K562 (cell line): ENCODE measurements at regions not wholly inside any gene's neighbourhood (a gene's known extent, or its start where the extent isn't known, plus 50 kb on each side); places are given as distances from the start of the nearest gene placed in this dataset.

Source experiments
- ATAC-seq: fragments of 200-7000 bp; cut with Tn5 transposase; 3 replicates; pipeline ENCODE4 v1.9.1; 2020; ENCODE audit warnings: moderate library complexity
- BruUV-seq: library from RNA; stranded (reverse); fragments of 400-500 nt; replicated peaks from 2 replicates; lab custom pipeline; 2021; lab: Mats Ljungman, UMichigan
- CTCF ChIA-PET: fragments of 300-600 bp; formaldehyde crosslinking; extraction: SDS; loops from one replicate; lab custom pipeline; 2021; ENCODE audit warnings: low intra/inter-chr PET ratio; lab: Yijun Ruan, JAX
- POLR2A ChIA-PET: fragments of 300-600, 350-650 bp; sonication (Branson Sonifier 250); formaldehyde crosslinking; extraction: SDS; loops from one replicate; lab custom pipeline; 2021; ENCODE audit warnings: antibody characterized with exemption, inconsistent platforms; lab: Yijun Ruan, JAX
- DNase-seq, 4 experiments: peaks; one replicate each; pipeline versions ENCODE4 v3.0.0 to v3.0.0-alpha.2; 2011 to 2018; ENCODE audit warnings: low spot score in 3 of 4, mixed read lengths in 3 of 4; ENCODE audit errors: extremely low read depth in 1 of 4
- FAIRE-seq: peaks from 2 replicates; lab custom pipeline; 2011; peaks lifted over from hg19 to GRCh38; lab: Jason Lieb, UNC
- H2AFZ ChIP-seq: 2 replicates; pipeline ENCODE4 v1.6.0; 2011; ENCODE audit warnings: low read depth, low read length, control low read depth, inconsistent platforms
- H3K27ac ChIP-seq: fragments of 200-600 bp; 3 replicates; pipeline ENCODE4 v1.8.0; 2011; ENCODE audit warnings: low read depth, mild to moderate bottlenecking, control low read depth, inconsistent platforms, low read length, moderate library complexity, mixed read lengths; ENCODE audit errors: extremely low read depth
- H3K27me3 ChIP-seq, 2 experiments: fragments of 300-600 bp in 1 of 2; 2 replicates in 1 of 2; 3 replicates in 1 of 2; pipeline versions ENCODE4 v1.6.0 to v1.8.0; 2011; ENCODE audit warnings: inconsistent platforms in 2 of 2, low read length in 2 of 2, mild to moderate bottlenecking in 1 of 2, mixed read lengths in 1 of 2, moderate library complexity in 1 of 2; ENCODE audit not compliant: control insufficient read depth in 2 of 2, insufficient read depth in 2 of 2
- H3K36me3 ChIP-seq: fragments of 300-600 bp; 3 replicates; pipeline ENCODE4 v1.8.0; 2011; ENCODE audit warnings: mild to moderate bottlenecking, low read length, inconsistent platforms; ENCODE audit not compliant: control insufficient read depth, insufficient read depth
- H3K4me1 ChIP-seq, 2 experiments: fragments of 200-600 bp in 1 of 2; replicated peaks in 1 of 2; 2 replicates in 1 of 2; 3 replicates in 1 of 2; pipeline versions ENCODE4 v1.5.1 to v1.8.0; 2011; ENCODE audit warnings: inconsistent platforms in 2 of 2, low read length in 2 of 2, mild to moderate bottlenecking in 1 of 2, mixed read lengths in 1 of 2, moderate library complexity in 1 of 2; ENCODE audit not compliant: control insufficient read depth in 2 of 2, insufficient read depth in 2 of 2
- H3K4me2 ChIP-seq: 2 replicates; pipeline ENCODE4 v1.6.1; 2011; ENCODE audit warnings: low read length, control low read depth, inconsistent platforms, mixed read lengths; ENCODE audit not compliant: insufficient read depth
- H3K4me3 ChIP-seq: fragments of 200-600 bp; sonication (generic), shearing (Covaris generic); 2 replicates; pipeline ENCODE4 v1.5.1; 2016; ENCODE audit warnings: control low read depth, inconsistent platforms
- H3K79me2 ChIP-seq: fragments of 200-600 bp; 3 replicates; pipeline ENCODE4 v1.8.0; 2011; ENCODE audit warnings: low read length, inconsistent platforms; ENCODE audit not compliant: control insufficient read depth, insufficient read depth
- H3K9ac ChIP-seq, 2 experiments: 2 replicates each; pipeline versions ENCODE4 v1.6.0 to v1.6.1; 2011; ENCODE audit warnings: low read depth in 2 of 2, low read length in 2 of 2, control low read depth in 1 of 2, inconsistent platforms in 1 of 2, mild to moderate bottlenecking in 1 of 2, mixed read lengths in 1 of 2; ENCODE audit not compliant: insufficient read depth in 1 of 2
- H3K9me1 ChIP-seq: one replicate; pipeline ENCODE4 v1.6.0; 2011; ENCODE audit warnings: inconsistent platforms, mild to moderate bottlenecking, low read length, moderate library complexity; ENCODE audit not compliant: control insufficient read depth, insufficient read depth
- H3K9me3 ChIP-seq: replicated peaks from 2 replicates; pipeline ENCODE4 v1.5.1; 2011; ENCODE audit warnings: low read depth, low read length, inconsistent platforms; ENCODE audit not compliant: control insufficient read depth, insufficient read depth
- H4K20me1 ChIP-seq: replicated peaks from 2 replicates; pipeline ENCODE4 v1.6.1; 2011; ENCODE audit warnings: low read length, inconsistent platforms, mixed read lengths; ENCODE audit not compliant: control insufficient read depth, insufficient read depth
- POLR3A ChIP-seq: IDR thresholded peaks from 2 replicates; pipeline ENCODE4 v1.6.1; 2011; ENCODE audit warnings: borderline replicate concordance, mild to moderate bottlenecking, moderate library complexity; ENCODE audit not compliant: insufficient read length, insufficient read depth; ENCODE audit errors: extremely low read depth
- WGBS: fragments of 100-300 bp; shearing (Covaris generic); methylation state at CpG from one replicate; pipeline ENCODE4 v1.1.6; 2016; ENCODE audit warnings: low coverage, mixed read lengths; ENCODE audit not compliant: insufficient coverage; ENCODE audit errors: missing lambda C conversion rate; 5-methylcytosine and 5-hydroxymethylcytosine counted together
- in situ Hi-C: fragments of 300-500 bp; cut with MboI; formaldehyde crosslinking; loops from 4 replicates; pipeline ENCODE4 v1.15.0; 2018; ENCODE audit warnings: inconsistent platforms, mixed read lengths
- intact Hi-C: fragments of 100-400 bp; cut with micrococcal nuclease; formaldehyde crosslinking; loops from 2 replicates; pipeline ENCODE4 v1.14.2; 2022
- TF ChIP-seq, protein P1 (sequence below), 2 experiments: fragments of 450-650 bp; formaldehyde crosslinking in 1 of 2; IDR thresholded peaks; 2 replicates each; pipeline versions ENCODE4 v1.4.0 to v1.6.1; 2014 to 2020; ENCODE audit warnings: mild to moderate bottlenecking in 2 of 2, borderline replicate concordance in 1 of 2, low read depth in 1 of 2
- TF ChIP-seq, protein P2 (sequence below): sonication (generic); formaldehyde crosslinking; IDR thresholded peaks from 2 replicates; pipeline ENCODE4 v1.5.0; 2020; ENCODE audit warnings: missing genetic modification reagents

DNA sequence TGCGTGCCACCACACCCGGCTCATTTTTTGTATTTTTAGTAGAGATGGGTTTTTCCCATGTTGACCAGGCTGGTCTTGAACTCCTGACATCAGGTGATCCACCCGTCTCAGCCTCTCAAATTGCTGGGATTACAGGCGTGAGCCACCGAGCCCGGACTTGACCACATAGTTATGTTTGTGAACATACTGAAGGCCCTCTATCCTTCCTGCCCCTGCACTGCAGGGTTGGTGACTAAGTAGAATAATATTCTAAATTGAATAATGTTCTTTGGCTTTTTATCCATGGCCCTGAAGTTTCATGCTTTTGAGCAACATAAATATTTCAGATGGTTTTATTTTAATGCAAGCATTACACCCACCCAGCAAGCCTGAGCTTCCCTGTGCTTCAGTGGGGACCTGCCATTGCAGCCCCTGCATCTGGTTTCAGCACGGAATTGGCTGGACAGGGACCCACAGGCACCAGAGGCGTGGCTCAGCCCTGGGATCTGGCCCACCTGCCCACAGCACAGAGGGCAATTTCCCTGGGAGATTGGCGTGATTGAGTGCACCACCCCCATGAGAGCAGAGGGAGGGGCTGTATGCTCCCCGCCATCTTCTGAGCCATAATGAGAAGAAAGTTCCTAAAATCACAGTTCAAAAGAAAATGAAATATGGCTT lies 460.5 kb downstream of the BRD1 start:
- Histone ChIP-seq H3K27me3 (peaks cover 10 to 73% of the 10 kb centered on the region in 2 experiments; a peak in 4 of 5 replicates), H3K9me1 (no peaks in the 10 kb centered on the region), H3K4me2 (no peak overlapping the region), H3K4me3 (no peak overlapping the region), H3K9me3 (no peaks in the 10 kb centered on the region), H3K27ac (no peak overlapping the region), H4K20me1 (no peaks in the 10 kb centered on the region), H3K36me3 (no peaks in the 10 kb centered on the region), H3K9ac (no peak overlapping the region), H3K4me1 (peaks cover 0 to 18% of the 10 kb centered on the region in 2 experiments; a peak in 2 of 5 replicates), H3K79me2 (no peaks in the 10 kb centered on the region), H2AFZ (no peak overlapping the region)
- in situ Hi-C loops (no loop called here), intact Hi-C loops (no loop called here)
- no peak for ATAC-seq
- TF ChIP-seq POLR3A: no peak
- TF ChIP-seq, protein P1, sequence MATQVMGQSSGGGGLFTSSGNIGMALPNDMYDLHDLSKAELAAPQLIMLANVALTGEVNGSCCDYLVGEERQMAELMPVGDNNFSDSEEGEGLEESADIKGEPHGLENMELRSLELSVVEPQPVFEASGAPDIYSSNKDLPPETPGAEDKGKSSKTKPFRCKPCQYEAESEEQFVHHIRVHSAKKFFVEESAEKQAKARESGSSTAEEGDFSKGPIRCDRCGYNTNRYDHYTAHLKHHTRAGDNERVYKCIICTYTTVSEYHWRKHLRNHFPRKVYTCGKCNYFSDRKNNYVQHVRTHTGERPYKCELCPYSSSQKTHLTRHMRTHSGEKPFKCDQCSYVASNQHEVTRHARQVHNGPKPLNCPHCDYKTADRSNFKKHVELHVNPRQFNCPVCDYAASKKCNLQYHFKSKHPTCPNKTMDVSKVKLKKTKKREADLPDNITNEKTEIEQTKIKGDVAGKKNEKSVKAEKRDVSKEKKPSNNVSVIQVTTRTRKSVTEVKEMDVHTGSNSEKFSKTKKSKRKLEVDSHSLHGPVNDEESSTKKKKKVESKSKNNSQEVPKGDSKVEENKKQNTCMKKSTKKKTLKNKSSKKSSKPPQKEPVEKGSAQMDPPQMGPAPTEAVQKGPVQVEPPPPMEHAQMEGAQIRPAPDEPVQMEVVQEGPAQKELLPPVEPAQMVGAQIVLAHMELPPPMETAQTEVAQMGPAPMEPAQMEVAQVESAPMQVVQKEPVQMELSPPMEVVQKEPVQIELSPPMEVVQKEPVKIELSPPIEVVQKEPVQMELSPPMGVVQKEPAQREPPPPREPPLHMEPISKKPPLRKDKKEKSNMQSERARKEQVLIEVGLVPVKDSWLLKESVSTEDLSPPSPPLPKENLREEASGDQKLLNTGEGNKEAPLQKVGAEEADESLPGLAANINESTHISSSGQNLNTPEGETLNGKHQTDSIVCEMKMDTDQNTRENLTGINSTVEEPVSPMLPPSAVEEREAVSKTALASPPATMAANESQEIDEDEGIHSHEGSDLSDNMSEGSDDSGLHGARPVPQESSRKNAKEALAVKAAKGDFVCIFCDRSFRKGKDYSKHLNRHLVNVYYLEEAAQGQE (IDR thresholded peaks at IDR 0.05; ENCODE audit: borderline replicate concordance): peak; percentile 70
- TF ChIP-seq, protein P1 (CRISPR knock-in tag; IDR thresholded peaks at IDR 0.05; ENCODE audit: low read depth): no peak
- TF ChIP-seq, protein P2, sequence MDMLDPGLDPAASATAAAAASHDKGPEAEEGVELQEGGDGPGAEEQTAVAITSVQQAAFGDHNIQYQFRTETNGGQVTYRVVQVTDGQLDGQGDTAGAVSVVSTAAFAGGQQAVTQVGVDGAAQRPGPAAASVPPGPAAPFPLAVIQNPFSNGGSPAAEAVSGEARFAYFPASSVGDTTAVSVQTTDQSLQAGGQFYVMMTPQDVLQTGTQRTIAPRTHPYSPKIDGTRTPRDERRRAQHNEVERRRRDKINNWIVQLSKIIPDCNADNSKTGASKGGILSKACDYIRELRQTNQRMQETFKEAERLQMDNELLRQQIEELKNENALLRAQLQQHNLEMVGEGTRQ (CRISPR knock-in tag): no peak
- POLR2A ChIA-PET: no interaction called here
- CTCF ChIA-PET: no interaction called here
- 2% methylated on average over 9 of the region's 10 CpGs for WGBS
- BruUV-seq: no TSS peak
- no peak for FAIRE-seq
- DNase-seq: no peak
